ENCODE measurements at regions not wholly inside any gene's neighbourhood (a gene's known extent, or its start where the extent isn't known, plus 50 kb on each side); places are given as distances from the start of the nearest gene placed in this dataset.
A peak's percentile ranks its signal among the peaks of the same experiment; 100 is the strongest.

- TF ChIP-seq FOSL2 (CRISPR knock-in tag; IDR thresholded peaks at IDR 0.05) = peak; percentile 95
- peak; percentile 68 for TF ChIP-seq HNF1A (IDR thresholded peaks at IDR 0.05; ENCODE audit: low read depth)
- TF ChIP-seq HNF1A (CRISPR knock-in tag; IDR thresholded peaks at IDR 0.05; ENCODE audit: borderline replicate concordance) = peak; percentile 75; the same call in 1 of the 2 replicates
- no peak for TF ChIP-seq ZNF777 (CRISPR knock-in tag; IDR thresholded peaks at IDR 0.05)
- TF ChIP-seq DRAP1 (CRISPR knock-in tag; IDR thresholded peaks at IDR 0.05) = no peak
- no peak for TF ChIP-seq MYC (CRISPR knock-in tag; IDR thresholded peaks at IDR 0.05; ENCODE audit: borderline replicate concordance)
- no peak for TF ChIP-seq ZNF225 (CRISPR knock-in tag; IDR thresholded peaks at IDR 0.05)
- TF ChIP-seq ZNF331 (CRISPR knock-in tag; IDR thresholded peaks at IDR 0.05) = peak; percentile 27; the same call in 1 of the 2 replicates
- no peak for TF ChIP-seq MYPOP (CRISPR knock-in tag; IDR thresholded peaks at IDR 0.05)
Measured at GRCh38 chr2:23122681-23123215, 262.2 kb upstream of the KLHL29 start (continued).

Measured in HepG2 (cell line).